GM12878 (cell line): ENCODE measurements at regions not wholly inside any gene's neighbourhood (a gene's known extent, or its start where the extent isn't known, plus 50 kb on each side); places are given as distances from the start of the nearest gene placed in this dataset.

Experiments
- ATAC-seq: fragments of 200-7000 bp; cut with Tn5 transposase; 3 replicates; pipeline ENCODE4 v1.9.1; 2020; ENCODE audit warnings: mild to moderate bottlenecking, moderate library complexity
- BruUV-seq: library from RNA; stranded (reverse); fragments of 400-500 nt; replicated peaks from 2 replicates; lab custom pipeline; 2021; lab: Mats Ljungman, UMichigan
- CTCF ChIA-PET: fragments of 300-600 bp; sonication (Branson Sonifier 250); formaldehyde crosslinking; extraction: SDS; loops from one replicate; lab custom pipeline; 2021; ENCODE audit warnings: inconsistent platforms; lab: Yijun Ruan, JAX
- POLR2A ChIA-PET: fragments of 350-600 bp; formaldehyde crosslinking; extraction: SDS; loops from one replicate; lab custom pipeline; 2021; ENCODE audit warnings: inconsistent platforms; lab: Charles Lee
- RAD21 ChIA-PET: fragments of 300-600 bp; sonication (Branson Sonifier 250); formaldehyde crosslinking; loops from one replicate; lab custom pipeline; 2023; ENCODE audit warnings: antibody characterized with exemption; ENCODE audit not compliant: unreplicated experiment; lab: Charles Lee
- SMC1A ChIA-PET: fragments of 300-600 bp; sonication (Branson Sonifier 250); formaldehyde crosslinking; loops from one replicate; lab custom pipeline; 2023; ENCODE audit not compliant: unreplicated experiment, uncharacterized antibody; lab: Charles Lee
- DNase-seq: peaks from one replicate; pipeline ENCODE4 v3.0.0-alpha.2; 2011; ENCODE audit warnings: low read depth, low spot score
- FAIRE-seq: peaks from 3 replicates; lab custom pipeline; 2011; peaks lifted over from hg19 to GRCh38; lab: Jason Lieb, UNC
- H2AFZ ChIP-seq: 2 replicates; pipeline ENCODE4 v1.6.0; 2011; ENCODE audit warnings: low read depth, low read length, control low read depth; ENCODE audit not compliant: control insufficient read depth
- H3K27ac ChIP-seq: 2 replicates; pipeline ENCODE4 v1.5.1; 2011; ENCODE audit warnings: control low read depth; ENCODE audit not compliant: control insufficient read depth, insufficient read depth
- H3K27me3 ChIP-seq, 2 experiments: replicated peaks in 1 of 2; 2 replicates each; pipeline versions ENCODE4 v1.6.0 to v1.6.1; 2011; ENCODE audit warnings: low read length in 1 of 2; ENCODE audit not compliant: control insufficient read depth in 2 of 2, insufficient read depth in 2 of 2
- H3K36me3 ChIP-seq, 2 experiments: 2 replicates each; pipeline ENCODE4 v1.5.1; 2011; ENCODE audit warnings: low read length in 1 of 2; ENCODE audit not compliant: control insufficient read depth in 2 of 2, insufficient read depth in 2 of 2
- H3K4me1 ChIP-seq: 2 replicates; pipeline ENCODE4 v1.6.1; 2011; ENCODE audit warnings: mild to moderate bottlenecking, low read length, moderate library complexity, mixed read lengths; ENCODE audit not compliant: control insufficient read depth, insufficient read depth
- H3K4me2 ChIP-seq: 2 replicates; pipeline ENCODE4 v1.6.0; 2011; ENCODE audit warnings: control low read depth; ENCODE audit not compliant: control insufficient read depth, insufficient read depth
- H3K4me3 ChIP-seq: fragments of 200-600 bp; sonication (generic); 2 replicates; pipeline ENCODE4 v1.5.1; 2016
- H3K79me2 ChIP-seq: 2 replicates; pipeline ENCODE4 v1.6.0; 2011; ENCODE audit warnings: low read length; ENCODE audit not compliant: control insufficient read depth, insufficient read depth
- H3K9ac ChIP-seq: 2 replicates; pipeline ENCODE4 v1.8.0; 2011; ENCODE audit warnings: low read length, control low read depth, mixed read lengths; ENCODE audit not compliant: control insufficient read depth, insufficient read depth
- H3K9me3 ChIP-seq: replicated peaks from 3 replicates; pipeline ENCODE4 v1.5.1; 2011; ENCODE audit warnings: mild to moderate bottlenecking, low read length; ENCODE audit not compliant: control insufficient read depth, insufficient read depth
- H4K20me1 ChIP-seq: 2 replicates; pipeline ENCODE4 v1.6.0; 2011; ENCODE audit not compliant: control insufficient read depth, insufficient read depth
- ASH2L ChIP-seq: fragments of 300-600, 200-600 bp; sonication (generic); IDR thresholded peaks from 2 replicates; pipeline ENCODE4 v1.6.1; 2017; ENCODE audit warnings: low read depth, mild to moderate bottlenecking, borderline replicate concordance
- BCL11A ChIP-seq: IDR thresholded peaks from 2 replicates; pipeline ENCODE4 v1.6.1; 2011; ENCODE audit warnings: low read depth, low read length
- BCLAF1 ChIP-seq: fragments of 450-650 bp; IDR thresholded peaks from 2 replicates; pipeline ENCODE4 v1.6.1; 2017; ENCODE audit warnings: antibody characterized with exemption, mild to moderate bottlenecking, moderate library complexity
- CEBPB ChIP-seq, 2 experiments: fragments of 150-350 bp in 1 of 2; IDR thresholded peaks; 2 replicates each; pipeline ENCODE4 v1.6.1; 2012 to 2014; ENCODE audit warnings: low read depth in 2 of 2, low read length in 2 of 2, borderline replicate concordance in 1 of 2, inconsistent platforms in 1 of 2
- CHD1 ChIP-seq: IDR thresholded peaks from 2 replicates; pipeline ENCODE4 v1.6.1; 2012; ENCODE audit warnings: low read depth, low read length, improper control_type of control experiment
- CREM ChIP-seq: IDR thresholded peaks from 2 replicates; pipeline ENCODE4 v1.6.1; 2014; ENCODE audit warnings: antibody characterized with exemption, low read depth
- EGR1 ChIP-seq, 2 experiments: IDR thresholded peaks; 1 replicate in 1 of 2; 2 replicates in 1 of 2; pipeline ENCODE4 v1.6.1; 2011 to 2012; ENCODE audit warnings: low read depth in 2 of 2, low read length in 2 of 2, borderline replicate concordance in 1 of 2, mild to moderate bottlenecking in 1 of 2, moderate library complexity in 1 of 2
- ETV6 ChIP-seq, 2 experiments: fragments of 450-650 bp in 1 of 2; IDR thresholded peaks in 1 of 2; conservative IDR thresholded peaks in 1 of 2; 2 replicates each; pipeline ENCODE4 v1.6.1; 2014; ENCODE audit warnings: antibody characterized with exemption in 1 of 2, borderline replicate concordance in 1 of 2, low read depth in 1 of 2, mild to moderate bottlenecking in 1 of 2, moderate library complexity in 1 of 2
- MLLT1 ChIP-seq: fragments of 450-650 bp; IDR thresholded peaks from 2 replicates; pipeline ENCODE4 v1.6.1; 2016; ENCODE audit warnings: mild to moderate bottlenecking
- MYB ChIP-seq: fragments of 150-350 bp; IDR thresholded peaks from 2 replicates; pipeline ENCODE4 v1.6.1; 2014; ENCODE audit warnings: mild to moderate bottlenecking, low read depth, low read length, borderline replicate concordance
- NKRF ChIP-seq: fragments of 450-650 bp; conservative IDR thresholded peaks from 2 replicates; pipeline ENCODE4 v1.6.1; 2017; ENCODE audit warnings: mild to moderate bottlenecking, moderate library complexity
- SIN3A ChIP-seq: IDR thresholded peaks from 2 replicates; pipeline ENCODE4 v1.6.1; 2012; ENCODE audit warnings: low read depth, low read length, improper control_type of control experiment
- SPI1 ChIP-seq: IDR thresholded peaks from 2 replicates; pipeline ENCODE4 v1.6.1; 2011; ENCODE audit warnings: low read depth, mild to moderate bottlenecking, low read length, moderate library complexity, borderline replicate concordance; ENCODE audit not compliant: insufficient read depth
- SUPT20H ChIP-seq: IDR thresholded peaks from 2 replicates; pipeline ENCODE4 v1.6.1; 2011; ENCODE audit warnings: low read depth, mild to moderate bottlenecking, low read length, moderate library complexity, borderline replicate concordance; ENCODE audit not compliant: control insufficient read depth
- TBL1XR1 ChIP-seq: IDR thresholded peaks from 2 replicates; pipeline ENCODE4 v1.6.1; 2012; ENCODE audit warnings: low read depth, low read length, improper control_type of control experiment
- ZZZ3 ChIP-seq: IDR thresholded peaks from 2 replicates; pipeline ENCODE4 v1.6.1; 2011; ENCODE audit warnings: low read depth; ENCODE audit not compliant: control insufficient read depth, insufficient read length
- WGBS: methylation state at CpG from one replicate; pipeline ENCODE4 v1.1.6; 2016; ENCODE audit warnings: low lambda C conversion rate; ENCODE audit not compliant: insufficient replicate concordance, insufficient coverage; ENCODE audit errors: missing lambda C conversion rate; 5-methylcytosine and 5-hydroxymethylcytosine counted together
- in situ Hi-C: fragments of 300-500 bp; cut with MboI; formaldehyde crosslinking; loops from 9 replicates; pipeline ENCODE4 v1.14.3; 2018; ENCODE audit warnings: mixed read lengths
- intact Hi-C: fragments of 100-400 bp; cut with micrococcal nuclease; formaldehyde crosslinking; loops from one replicate; pipeline ENCODE4 v1.14.2; 2022; ENCODE audit not compliant: unreplicated experiment

GRCh38 chrX:120020305-120020704 is 57.2 kb downstream of the RHOXF2B start:
- CTCF ChIA-PET, result interaction anchor here (1.1 to 3.0 kb wide), 2 partner anchors 15 to 193 kb away, joined by 5 to 9 read pairs; no protein-coding TSS in a partner anchor
- POLR2A ChIA-PET, result interaction anchor here (0.5 kb wide), 1 partner anchor 1665 kb away, joined by 3 read pairs; no protein-coding TSS in a partner anchor
- H3K79me2 ChIP-seq, result no peaks in the 10 kb centered on the region
- intact Hi-C loops, result no loop called here
- no peak overlapping the region for H3K4me3 ChIP-seq
- WGBS, result 7% methylated on average over 4 of the region's 4 CpGs
- in situ Hi-C loops, result no loop called here
- ATAC-seq, result no peak
- no peaks in the 10 kb centered on the region; the same call in 2 of the 3 replicates for H3K9me3 ChIP-seq
- no peak for FAIRE-seq
- no peaks in the 10 kb centered on the region for H3K4me1 ChIP-seq
- H3K27me3 ChIP-seq, result peaks cover 0 to 2% of the 10 kb centered on the region in 2 experiments; a peak in 2 of 4 replicates
- H2AFZ ChIP-seq, result no peak overlapping the region
- no TSS peak for BruUV-seq
- H3K4me2 ChIP-seq, result no peak overlapping the region
- no peak overlapping the region for H3K9ac ChIP-seq
- H3K36me3 ChIP-seq, result no peaks in the 10 kb centered on the region
- no peaks in the 10 kb centered on the region for H4K20me1 ChIP-seq
- SMC1A ChIA-PET, result no interaction called here
- no peak for DNase-seq
- RAD21 ChIA-PET, result no interaction called here
- no peak overlapping the region for H3K27ac ChIP-seq
- TF ChIP-seq NKRF (no peak), SIN3A (no peak), MLLT1 (no peak), CHD1 (no peak), BCL11A (no peak), ZZZ3 (no peak), ASH2L (no peak), ETV6 (conservative IDR thresholded peaks at IDR 0.05 in 1 of 2, IDR thresholded peaks at IDR 0.05 in 1 of 2; ENCODE audit: borderline replicate concordance in 1 of 2, low read depth in 1 of 2) (no peak), CREM (no peak), BCLAF1 (no peak), CEBPB (IDR thresholded peaks at IDR 0.05; ENCODE audit: borderline replicate concordance in 1 of 2, low read depth in 2 of 2, low read length in 2 of 2) (no peak), SPI1 (no peak), MYB (no peak), EGR1 (IDR thresholded peaks at IDR 0.05; ENCODE audit: borderline replicate concordance in 1 of 2, low read depth in 2 of 2, low read length in 2 of 2) (no peak), SUPT20H (no peak), TBL1XR1 (no peak)
